ENCODE measurements at regions not wholly inside any gene's neighbourhood (a gene's known extent, or its start where the extent isn't known, plus 50 kb on each side); places are given as distances from the start of the nearest gene placed in this dataset.

- TF ChIP-seq POLR2A (IDR thresholded peaks at IDR 0.05) (no peak), CTCF (IDR thresholded peaks at IDR 0.05) (no peak)
These were observed 92.1 kb downstream of the SYF2 start for GRCh38 chr1:25140073-25140797.
